BE2C (cell line): ENCODE measurements at regions not wholly inside any gene's neighbourhood (a gene's known extent, or its start where the extent isn't known, plus 50 kb on each side); places are given as distances from the start of the nearest gene placed in this dataset.

Experiments used
- DNase-seq: peaks from one replicate; pipeline ENCODE4 v3.0.0-alpha.2; 2020
- H3K27me3 ChIP-seq: fragments of 250-450 bp; sonication (Bioruptor Pico); 2 replicates; pipeline ENCODE4 v1.5.1; 2020; ENCODE audit warnings: mild to moderate bottlenecking
- H3K36me3 ChIP-seq: fragments of 250-450 bp; sonication (Bioruptor Pico); 2 replicates; pipeline ENCODE4 v1.5.1; 2020; ENCODE audit warnings: mild to moderate bottlenecking
- H3K4me1 ChIP-seq: fragments of 250-450 bp; sonication (Bioruptor Pico); 2 replicates; pipeline ENCODE4 v1.5.1; 2020
- H3K4me3 ChIP-seq: 2 replicates; pipeline ENCODE4 v1.5.1; 2011; ENCODE audit warnings: low read depth, low read length
- H3K9me3 ChIP-seq: fragments of 250-450 bp; sonication (Bioruptor Pico); 2 replicates; pipeline ENCODE4 v1.5.1; 2020
- TF ChIP-seq, protein P1 (sequence below): IDR thresholded peaks from 2 replicates; pipeline ENCODE4 v1.5.1; 2012; ENCODE audit warnings: mild to moderate bottlenecking, low read depth, low read length

DNA sequence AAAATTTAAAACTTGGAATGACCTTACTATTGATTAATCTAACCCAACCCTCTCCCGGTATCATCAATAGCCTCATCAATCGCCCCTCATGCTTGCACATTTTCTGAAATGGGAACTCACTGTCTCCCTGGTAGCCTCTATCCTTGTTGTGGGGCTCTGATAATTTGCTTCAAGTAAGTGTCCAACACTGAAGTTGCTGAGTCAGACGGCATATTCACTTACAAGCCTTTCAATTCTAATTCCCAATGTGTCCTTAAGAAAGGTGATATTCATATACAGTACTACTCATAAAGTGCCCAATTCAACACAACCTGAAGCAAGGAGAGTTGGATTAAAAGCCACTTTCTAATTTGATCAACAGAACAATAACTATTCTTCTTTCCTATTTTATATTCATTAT lies 1146.1 kb upstream of the TMEM132C start:
- TF ChIP-seq, protein P1, sequence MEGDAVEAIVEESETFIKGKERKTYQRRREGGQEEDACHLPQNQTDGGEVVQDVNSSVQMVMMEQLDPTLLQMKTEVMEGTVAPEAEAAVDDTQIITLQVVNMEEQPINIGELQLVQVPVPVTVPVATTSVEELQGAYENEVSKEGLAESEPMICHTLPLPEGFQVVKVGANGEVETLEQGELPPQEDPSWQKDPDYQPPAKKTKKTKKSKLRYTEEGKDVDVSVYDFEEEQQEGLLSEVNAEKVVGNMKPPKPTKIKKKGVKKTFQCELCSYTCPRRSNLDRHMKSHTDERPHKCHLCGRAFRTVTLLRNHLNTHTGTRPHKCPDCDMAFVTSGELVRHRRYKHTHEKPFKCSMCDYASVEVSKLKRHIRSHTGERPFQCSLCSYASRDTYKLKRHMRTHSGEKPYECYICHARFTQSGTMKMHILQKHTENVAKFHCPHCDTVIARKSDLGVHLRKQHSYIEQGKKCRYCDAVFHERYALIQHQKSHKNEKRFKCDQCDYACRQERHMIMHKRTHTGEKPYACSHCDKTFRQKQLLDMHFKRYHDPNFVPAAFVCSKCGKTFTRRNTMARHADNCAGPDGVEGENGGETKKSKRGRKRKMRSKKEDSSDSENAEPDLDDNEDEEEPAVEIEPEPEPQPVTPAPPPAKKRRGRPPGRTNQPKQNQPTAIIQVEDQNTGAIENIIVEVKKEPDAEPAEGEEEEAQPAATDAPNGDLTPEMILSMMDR, result no peak
- DNase-seq, result no peak
- Histone ChIP-seq H3K4me1 (no peaks in the 10 kb centered on the region), H3K36me3 (no peaks in the 10 kb centered on the region), H3K27me3 (no peaks in the 10 kb centered on the region), H3K9me3 (no peaks in the 10 kb centered on the region), H3K4me3 (no peak overlapping the region)

DNA sequence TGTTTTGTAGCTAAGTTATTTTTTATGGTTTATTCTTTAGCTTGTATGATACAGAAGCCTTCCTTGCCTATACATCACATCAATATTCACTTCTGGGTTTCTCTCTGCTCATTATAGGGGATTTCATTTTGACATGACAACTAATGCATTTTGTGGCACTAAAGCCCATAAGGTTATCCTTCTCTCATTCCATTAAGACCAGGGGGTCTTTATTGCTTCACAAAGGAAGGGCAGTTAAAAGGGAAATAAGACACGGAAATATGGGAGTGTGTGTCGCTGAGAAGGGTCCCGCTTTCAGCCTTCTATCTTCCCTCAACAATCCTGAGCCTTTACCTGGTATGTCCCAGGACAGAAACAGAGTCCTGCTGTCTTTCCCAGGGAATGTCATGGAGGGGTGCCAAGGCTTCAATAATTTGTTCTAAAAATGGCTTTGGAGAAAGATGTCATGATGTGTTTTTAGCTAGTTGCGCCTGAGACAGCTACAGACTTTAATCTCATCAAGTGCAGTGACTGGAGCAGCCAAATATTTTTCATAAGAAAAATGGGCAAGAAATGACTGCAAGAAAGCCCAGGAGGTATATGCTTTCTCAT lies 1145.4 kb upstream of the TMEM132C start:
- no peaks in the 10 kb centered on the region for H3K27me3 ChIP-seq
- H3K36me3 ChIP-seq, result no peaks in the 10 kb centered on the region
- no peak overlapping the region for H3K4me3 ChIP-seq
- H3K4me1 ChIP-seq, result no peaks in the 10 kb centered on the region
- TF ChIP-seq, protein P1, result no peak
- H3K9me3 ChIP-seq, result no peaks in the 10 kb centered on the region
- no peak for DNase-seq

GRCh38 chr12:127125607-127126259 lies 1141.2 kb upstream of the TMEM132C start:
- no peaks in the 10 kb centered on the region for H3K4me1 ChIP-seq
- no peak overlapping the region for H3K4me3 ChIP-seq
- no peaks in the 10 kb centered on the region for H3K27me3 ChIP-seq
- no peaks in the 10 kb centered on the region for H3K36me3 ChIP-seq
- TF ChIP-seq, protein P1, result no peak
- H3K9me3 ChIP-seq, result no peaks in the 10 kb centered on the region
- no peak for DNase-seq

DNA sequence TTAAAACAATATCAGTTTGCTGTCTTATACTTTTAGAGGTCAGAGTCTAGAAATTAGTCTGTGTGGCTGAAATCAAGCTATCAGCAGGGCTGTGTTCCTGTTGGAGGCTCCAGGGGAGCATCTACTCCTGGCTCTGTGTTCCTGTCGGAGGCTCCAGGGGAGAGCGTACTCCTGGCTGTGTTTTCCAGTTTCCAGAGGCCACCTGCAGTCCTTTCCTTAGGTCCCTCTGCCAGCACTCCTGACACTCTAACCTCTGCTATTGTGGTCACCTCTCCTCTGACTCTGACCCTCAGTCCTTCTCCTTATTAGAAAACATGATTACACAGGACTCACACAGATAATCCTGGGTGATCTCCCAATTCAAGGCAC lies 1140.7 kb upstream of the TMEM132C start:
- no peak for DNase-seq
- Histone ChIP-seq H3K27me3 (no peaks in the 10 kb centered on the region), H3K4me3 (no peak overlapping the region), H3K9me3 (no peaks in the 10 kb centered on the region), H3K4me1 (no peaks in the 10 kb centered on the region), H3K36me3 (no peaks in the 10 kb centered on the region)
- TF ChIP-seq, protein P1, result no peak

- no peak for DNase-seq
- H3K4me3 ChIP-seq, result no peak overlapping the region
- H3K27me3 ChIP-seq, result no peaks in the 10 kb centered on the region
- no peaks in the 10 kb centered on the region for H3K4me1 ChIP-seq
- no peaks in the 10 kb centered on the region for H3K36me3 ChIP-seq
- H3K9me3 ChIP-seq, result no peaks in the 10 kb centered on the region
- TF ChIP-seq, protein P1, result no peak
Measured at GRCh38 chr12:127127897-127128296, 1139.1 kb upstream of the TMEM132C start.

DNA sequence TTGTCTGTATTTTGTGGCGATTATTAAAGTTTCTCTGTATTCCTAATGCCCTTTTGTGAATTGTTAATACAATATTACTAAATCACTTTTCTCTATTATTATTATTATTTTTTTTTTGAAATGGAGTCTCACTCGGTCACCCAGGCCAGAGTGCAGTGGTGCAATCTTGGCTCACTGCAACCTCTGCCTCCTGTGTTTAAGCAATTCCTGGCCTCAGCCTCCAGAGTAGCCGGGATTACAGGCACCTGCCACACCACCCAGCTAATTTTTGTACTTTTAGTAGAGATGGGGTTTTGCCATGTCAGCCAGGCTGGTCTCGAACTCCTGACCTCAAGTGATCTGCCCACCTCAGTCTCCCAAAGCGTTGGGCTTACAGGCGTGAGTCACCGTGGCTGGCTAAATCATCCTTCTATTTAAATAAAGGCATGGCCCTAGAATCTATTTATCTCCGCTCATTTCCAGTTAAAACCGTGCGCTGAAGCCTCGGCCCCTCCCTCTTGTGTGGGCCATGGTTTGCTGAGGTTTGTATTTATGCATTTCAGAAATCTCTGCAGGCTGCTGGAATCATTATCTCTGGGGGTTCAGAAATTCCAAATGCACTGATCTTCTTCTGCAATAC lies 1136.4 kb upstream of the TMEM132C start:
- Histone ChIP-seq H3K27me3 (no peaks in the 10 kb centered on the region), H3K36me3 (no peaks in the 10 kb centered on the region), H3K4me1 (no peaks in the 10 kb centered on the region), H3K4me3 (no peak overlapping the region), H3K9me3 (no peaks in the 10 kb centered on the region)
- TF ChIP-seq, protein P1, result no peak
- no peak for DNase-seq
